ENCODE measurements at regions not wholly inside any gene's neighbourhood (a gene's known extent, or its start where the extent isn't known, plus 50 kb on each side); places are given as distances from the start of the nearest gene placed in this dataset.

GRCh38 chr14:98136012-98136789 lies 1135.8 kb downstream of the BCL11B start:
- TF ChIP-seq ZFX (IDR thresholded peaks at IDR 0.05) (no peak), CTCF (conservative IDR thresholded peaks at IDR 0.05) (no peak)
